GDM1 (cell line): ENCODE measurements at regions not wholly inside any gene's neighbourhood (a gene's known extent, or its start where the extent isn't known, plus 50 kb on each side); places are given as distances from the start of the nearest gene placed in this dataset.

Experiments used
- DNase-seq: peaks from one replicate; lab custom pipeline; 2025; lab: John Stamatoyannopoulos, UW

DNA sequence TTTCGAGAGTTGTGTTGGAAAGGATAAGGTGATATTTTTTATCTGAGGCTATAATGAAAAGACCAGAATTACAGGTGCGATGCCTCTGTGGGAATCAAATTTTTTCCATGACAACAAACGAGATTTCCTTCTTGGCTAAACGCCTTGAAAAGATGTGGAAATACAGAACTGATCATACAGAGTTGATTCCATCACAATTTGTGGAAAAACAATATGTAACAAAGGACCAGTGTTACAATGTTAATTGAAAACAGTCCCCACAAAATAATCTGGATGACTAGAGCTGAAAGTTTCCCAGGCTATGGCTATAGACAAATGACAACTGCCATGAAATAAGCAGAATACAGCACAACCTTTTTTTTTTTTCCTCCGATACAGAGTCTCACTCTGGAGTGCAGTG, 628.9 kb downstream of the DIAPH3 start:
- no peak for DNase-seq

DNA sequence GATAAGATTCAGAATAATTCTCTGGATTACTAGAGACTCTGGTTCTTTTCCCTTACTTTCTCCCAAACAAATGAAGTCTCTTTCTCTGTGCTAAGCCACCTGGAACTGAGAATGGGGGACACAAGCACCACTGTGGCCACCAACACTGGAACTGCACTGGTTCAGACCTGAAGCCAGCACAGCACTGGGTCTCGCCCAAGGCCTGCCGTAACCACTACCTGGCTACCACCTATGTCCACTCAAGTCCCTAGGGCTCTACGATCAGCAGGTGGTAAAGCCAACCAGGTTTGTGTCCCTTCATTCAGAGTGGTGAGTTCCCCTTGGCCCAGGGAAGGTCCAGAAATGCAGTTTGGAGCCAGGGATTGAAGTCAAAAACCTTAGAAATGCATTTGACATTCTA, 626.2 kb downstream of the DIAPH3 start:
- DNase-seq, result no peak

DNA sequence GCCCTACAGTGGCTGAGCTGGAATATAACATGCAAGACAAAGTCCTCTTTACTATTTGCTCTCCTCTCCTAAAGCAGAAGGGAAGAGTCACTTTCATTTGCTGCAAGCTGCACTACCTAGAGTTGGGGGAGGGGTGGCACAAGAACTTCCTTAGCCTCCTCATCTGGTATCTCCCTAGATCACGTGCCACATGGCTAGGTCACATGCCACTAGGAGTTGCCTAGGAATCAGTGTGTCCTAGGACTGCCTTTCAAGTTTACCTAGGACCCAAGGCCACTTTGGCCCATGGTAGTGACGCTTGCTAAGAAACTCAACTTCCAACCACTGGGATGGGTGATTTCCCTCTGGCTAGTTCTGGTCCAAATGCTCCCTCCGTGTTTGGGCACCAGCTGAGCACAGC, 625.2 kb downstream of the DIAPH3 start:
- no peak for DNase-seq

DNA sequence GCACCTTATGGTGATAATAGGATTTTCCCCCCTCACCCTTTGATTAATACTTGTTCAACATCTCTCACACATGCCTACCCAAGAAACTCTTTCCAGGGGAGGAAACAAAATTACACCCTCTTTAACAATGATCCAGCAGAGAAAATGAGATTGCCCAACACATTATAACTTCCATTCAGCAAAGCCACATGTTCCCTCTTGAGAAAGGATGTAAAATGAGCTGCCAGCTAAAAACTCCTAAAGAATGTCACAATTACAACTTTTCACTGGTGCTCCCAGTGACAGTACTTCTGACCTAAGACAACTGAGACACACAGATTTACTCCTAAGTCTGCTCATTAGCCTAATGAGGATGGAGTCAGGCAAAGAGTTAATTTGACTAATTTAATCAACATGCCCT, 621.4 kb downstream of the DIAPH3 start:
- no peak for DNase-seq

DNA sequence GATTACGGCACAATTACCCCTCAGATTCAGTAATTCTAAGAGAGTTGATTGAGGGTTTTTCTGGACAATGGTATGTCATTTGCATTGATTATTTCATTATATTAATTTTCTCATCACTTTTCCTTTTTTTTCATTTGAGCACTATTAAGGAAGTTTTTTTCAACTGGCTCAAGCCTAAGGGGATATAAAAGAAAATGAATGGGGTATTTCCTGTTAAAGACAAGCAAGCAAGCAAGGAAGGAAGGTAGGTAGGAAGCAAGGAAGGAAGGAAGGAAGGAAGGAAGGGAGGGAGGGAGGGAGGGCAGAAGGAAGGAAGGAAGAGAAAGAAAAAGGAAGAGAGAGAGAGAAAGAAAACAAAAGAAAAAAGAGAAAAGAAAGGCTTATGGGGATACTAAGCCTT, 620.3 kb downstream of the DIAPH3 start:
- DNase-seq, result no peak

DNA sequence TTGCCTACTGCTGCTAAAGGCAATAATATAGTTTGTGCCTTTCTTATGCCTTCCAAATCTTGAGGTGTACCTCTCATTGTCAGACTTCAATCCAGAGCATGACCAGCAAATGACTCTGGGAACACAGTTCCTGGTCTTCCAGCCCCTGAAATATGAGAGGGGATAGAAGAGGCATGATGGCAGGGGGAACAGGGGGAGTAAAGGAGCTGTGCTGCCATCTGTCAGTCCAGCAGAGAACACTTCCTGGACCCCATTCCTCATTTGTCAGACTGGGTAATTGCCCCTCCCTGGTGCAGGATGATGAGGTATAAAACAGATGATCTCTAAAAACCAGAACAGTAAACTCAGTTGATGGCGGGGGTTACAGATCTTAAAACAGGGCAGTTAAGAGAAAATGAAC, 618.7 kb downstream of the DIAPH3 start:
- no peak for DNase-seq

DNA sequence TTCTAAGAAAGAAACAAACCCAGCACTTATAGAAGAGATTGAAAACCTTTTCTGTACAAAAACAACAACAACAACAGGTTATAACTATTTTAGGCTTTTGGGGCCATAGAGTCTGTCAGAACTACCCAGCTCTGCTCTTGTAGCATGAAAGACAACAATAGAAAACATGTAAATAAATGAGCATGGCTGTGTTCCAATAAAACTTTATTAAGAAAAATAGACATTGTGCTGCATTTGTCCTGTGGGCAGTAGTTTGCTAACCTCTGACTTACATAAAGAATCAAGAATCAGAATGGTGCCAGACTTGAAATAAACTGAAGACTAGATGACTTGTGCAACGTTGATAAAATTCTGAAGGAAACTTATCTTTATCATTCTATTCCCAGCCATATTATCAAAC, 617.5 kb downstream of the DIAPH3 start:
- DNase-seq, result no peak

DNA sequence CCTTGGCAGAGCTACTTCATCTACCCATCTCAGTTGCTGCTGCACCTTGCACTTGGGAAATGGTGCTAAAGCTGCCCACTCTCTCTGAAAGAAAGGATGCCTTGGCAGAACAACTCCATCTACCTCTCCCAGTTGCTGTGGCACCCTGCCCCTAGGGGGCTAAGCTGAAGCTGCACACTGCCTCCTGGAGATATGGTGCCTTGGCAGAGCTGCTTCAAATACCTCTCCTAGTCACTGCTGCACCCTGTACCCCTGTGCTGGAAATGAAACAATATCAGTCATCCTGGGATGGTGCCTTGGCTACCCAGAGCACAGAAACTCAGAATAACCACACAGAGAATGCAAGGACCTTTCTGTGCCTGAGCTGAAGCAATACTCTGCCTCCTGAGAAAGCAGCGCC, 615.8 kb downstream of the DIAPH3 start:
- no peak for DNase-seq

DNA sequence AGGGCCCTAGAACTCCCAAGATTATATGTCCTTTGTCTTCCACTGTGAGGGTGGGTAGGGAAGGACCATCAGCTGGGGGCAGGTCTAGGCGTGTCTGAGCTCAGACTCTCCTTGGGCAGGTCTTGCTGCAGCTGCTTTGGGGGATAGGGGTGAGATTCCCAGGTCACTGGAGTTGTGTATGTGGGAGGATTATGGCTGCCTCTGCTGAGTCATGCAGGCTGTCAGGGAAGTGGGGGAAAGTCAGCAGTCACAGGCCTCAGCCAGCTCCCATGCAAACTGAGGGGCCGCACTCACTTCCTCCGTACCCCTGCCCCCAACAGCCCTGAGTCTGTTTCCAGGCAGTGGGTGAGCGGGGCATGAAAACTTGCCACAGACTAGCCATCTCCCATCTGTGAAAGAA, 600.8 kb downstream of the DIAPH3 start:
- no peak for DNase-seq

DNA sequence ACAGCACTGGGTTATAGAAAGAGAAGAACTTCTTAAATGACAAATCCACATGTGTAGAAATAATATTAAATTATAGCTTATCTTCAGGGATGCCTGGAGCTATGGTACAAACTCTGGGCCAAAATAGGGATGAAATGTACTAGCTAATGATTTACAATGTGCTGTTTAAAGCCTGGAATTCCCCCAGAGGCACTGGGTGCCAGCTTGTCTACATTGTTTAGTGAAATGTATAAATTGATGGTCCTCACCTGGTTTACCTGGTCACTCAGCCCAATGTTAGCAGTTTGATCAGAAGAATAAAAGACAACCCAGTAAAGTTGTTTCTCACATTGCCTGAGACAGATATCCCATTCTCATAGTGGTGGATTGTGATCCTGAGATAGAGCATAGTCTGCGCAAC, 597.2 kb downstream of the DIAPH3 start:
- DNase-seq, result no peak

DNA sequence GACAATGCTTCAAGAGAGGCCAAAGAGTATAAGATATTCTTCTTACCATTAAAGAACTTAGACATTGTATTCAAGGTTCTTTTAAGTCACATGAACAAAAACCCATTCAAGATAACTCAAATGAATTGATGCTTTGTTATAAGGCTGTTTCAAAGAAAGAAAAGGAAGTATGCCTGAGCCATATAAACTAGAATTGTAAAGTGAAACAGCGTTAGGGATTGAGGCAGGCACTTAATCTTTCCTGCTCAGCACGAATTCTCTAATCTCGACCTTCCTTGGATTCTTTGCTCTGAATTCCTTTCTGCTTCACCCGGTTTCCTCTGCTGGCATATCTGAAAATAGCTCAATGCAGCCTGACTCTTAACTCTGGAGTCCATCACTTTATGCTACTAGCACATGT, 595.4 kb downstream of the DIAPH3 start:
- no peak for DNase-seq

DNA sequence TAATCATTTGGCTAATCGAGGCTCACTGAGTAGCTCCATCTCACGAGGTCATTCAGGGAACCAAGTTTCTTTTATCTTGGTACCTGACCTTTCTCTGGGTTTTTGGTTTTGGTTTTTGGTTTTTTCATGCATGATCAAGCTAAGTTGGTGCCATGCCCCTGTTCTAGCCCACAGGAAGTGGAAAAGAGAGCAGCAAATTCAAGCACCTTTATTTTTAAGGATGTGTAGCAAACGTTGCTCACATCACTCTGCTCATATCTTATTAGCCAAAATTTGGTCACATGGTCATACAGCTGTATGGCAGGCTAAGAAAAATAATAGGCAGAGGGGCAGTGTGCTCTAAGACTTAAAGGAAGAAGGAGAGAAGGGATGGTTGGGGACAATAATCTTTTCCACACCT, 593.5 kb downstream of the DIAPH3 start:
- no peak for DNase-seq

DNA sequence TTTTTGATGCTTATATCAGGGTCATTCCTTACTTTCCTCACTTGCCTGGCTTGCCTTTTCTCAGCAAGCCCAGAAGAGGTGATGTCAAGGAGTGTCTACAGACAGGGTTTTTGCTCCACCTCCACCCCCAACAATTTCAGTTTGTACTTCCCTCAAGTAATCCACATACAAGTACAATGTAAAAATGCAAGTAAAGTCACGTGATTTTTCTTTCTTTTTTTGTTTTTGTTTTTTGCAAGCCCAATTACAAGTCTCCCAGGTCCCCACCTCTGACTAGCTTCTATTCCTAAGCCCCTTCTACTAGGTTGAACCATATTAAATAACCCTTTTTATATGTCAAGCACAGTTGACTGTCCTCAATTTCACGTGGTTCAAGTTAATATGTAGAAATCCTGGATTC, 579.6 kb downstream of the DIAPH3 start:
- no peak for DNase-seq

DNA sequence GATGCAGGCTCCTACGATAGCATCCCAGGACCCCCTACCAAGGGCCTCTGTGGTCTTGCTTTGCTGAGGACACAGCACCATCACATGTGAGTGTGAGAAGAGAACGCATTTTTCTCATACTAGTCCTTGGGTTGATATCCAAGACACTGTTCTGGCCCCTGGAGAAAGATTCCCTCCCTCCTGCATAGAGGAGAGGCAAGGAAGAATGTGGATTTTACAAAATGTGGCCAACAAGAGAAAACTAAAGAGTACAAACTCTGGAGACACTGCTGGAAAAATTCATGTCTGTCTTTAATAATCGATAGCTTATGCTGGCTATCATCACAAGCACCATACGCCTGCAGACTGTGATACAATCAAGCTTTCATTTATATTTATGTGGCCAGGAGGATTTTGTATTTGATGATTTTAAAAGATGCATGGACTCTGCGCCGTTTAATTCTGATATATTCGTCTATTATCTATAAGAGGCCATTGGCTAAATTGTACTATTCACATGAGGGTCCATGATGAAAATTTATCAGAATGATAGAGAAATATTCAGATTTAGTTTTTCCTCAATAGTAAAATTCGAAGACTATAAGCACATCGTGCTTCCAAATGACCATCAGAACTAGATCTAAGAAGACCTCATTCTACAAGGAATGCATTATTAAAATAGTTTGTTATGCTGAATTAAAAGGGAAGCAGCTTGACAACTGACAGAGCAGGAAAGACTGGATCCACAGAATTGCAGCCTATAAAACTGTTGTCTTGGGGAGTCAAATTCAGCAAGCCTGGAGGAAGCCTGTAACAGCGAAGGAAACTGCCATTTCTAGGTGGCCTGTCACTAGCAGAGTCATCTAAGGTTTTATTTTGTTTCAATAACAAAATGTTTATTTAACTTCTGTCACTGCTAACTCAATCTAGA, 578.7 kb downstream of the DIAPH3 start:
- no peak for DNase-seq

DNA sequence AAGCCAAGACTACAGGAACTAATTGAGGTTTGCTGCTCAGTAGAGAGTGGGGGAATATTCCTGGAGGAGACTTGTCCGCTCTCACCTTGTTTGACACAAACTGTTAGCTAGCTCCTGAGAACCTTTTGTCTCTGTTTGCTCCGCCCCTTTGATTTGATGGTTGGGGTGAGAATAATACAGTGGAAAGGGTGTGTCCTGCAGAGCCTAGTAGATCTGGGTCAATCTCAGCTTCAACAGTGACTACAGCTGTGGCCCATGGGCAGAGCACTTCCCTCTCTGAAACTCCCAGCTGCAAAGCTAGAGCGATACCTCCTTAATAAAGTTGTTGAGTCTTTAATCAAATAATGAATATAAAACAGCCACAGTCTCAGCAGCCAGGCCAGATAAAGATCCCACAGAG, 576.7 kb downstream of the DIAPH3 start:
- no peak for DNase-seq

DNA sequence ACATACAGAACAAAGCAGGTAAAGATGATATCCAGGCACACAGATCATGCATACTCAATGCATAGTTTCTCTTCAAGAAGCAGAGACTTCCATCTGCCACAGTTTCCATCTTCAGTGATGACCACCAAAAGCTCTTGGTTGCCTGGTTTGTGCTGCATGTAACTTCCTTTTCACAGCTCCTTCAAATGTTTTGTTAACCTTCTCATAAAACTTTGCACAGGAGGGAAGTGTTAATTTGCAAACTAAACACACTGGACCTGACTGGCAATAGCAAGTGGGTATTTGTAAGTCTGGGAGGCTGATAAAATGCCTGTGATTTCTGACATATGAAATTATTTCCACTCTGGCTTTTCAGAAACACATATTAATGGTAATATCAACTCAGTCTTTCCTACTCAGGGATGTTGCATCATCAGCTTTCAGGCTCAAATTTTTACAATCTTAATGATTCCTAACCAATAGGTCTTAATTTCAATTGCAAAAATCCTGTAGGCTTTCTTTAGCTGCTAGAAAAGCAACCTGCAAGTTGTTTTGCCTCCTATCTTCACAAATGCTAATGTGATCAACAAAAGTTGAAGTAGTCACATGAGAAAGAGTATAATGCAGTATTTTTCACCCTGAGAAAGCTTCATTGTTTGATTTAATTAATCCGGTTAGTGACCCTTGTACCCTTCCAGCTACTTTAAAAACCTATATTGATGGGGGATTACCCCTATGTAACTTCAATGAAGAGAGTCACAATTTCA, 575.6 kb downstream of the DIAPH3 start:
- DNase-seq, result no peak

DNA sequence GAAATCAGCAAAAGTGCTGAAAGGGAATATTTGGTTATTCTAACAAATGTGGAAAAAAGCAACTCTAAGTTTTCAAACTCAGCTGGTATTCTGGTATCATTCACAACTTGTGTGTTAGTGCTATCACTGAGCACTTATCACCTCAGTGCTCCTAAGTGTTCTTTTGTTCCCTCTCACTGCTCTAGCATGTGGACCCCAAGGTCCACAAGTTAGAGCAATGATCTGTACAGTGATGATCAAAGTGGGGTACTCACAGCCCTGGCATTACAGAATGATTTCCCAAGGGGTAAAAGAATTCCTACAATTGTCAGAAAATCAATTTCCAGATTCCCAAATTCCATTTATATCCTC, 575.0 kb downstream of the DIAPH3 start:
- DNase-seq, result no peak

DNA sequence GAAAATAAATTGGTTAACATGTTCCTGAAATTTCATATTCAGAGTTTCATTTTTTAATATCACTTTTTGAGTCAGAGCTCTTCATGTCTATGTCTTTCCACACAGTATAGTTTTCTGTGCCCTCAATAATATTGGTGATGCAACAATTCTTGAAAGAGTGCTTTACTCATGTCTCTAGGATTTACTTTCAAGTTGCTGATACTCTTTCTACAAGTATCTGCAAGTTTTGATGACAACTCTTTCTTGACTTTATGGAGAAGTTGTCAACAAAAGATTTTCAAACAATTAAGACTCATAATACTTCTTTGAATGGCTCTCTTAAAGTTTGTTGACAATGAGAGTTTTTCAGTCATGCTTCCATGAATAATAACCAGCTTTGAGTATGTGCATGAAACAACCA, 561.7 kb downstream of the DIAPH3 start:
- DNase-seq, result no peak

DNA sequence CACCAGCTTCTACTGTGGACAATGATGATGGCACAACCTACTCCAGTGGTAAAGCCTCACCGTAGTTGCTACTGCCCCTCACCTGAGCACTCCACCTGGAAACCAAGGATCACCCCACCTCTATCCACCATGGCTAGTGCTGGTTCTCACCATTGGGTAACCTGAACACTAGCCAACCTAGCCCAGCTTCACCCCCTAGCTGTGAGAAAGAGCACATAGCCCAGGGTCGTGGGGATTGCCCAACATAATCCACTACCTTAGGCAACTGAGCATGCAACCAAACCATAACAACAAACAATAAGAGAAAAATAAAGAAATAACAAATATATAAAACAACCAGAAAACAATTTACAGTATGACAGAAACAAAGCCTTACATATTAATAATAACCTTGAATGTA, 560.1 kb downstream of the DIAPH3 start:
- no peak for DNase-seq

DNA sequence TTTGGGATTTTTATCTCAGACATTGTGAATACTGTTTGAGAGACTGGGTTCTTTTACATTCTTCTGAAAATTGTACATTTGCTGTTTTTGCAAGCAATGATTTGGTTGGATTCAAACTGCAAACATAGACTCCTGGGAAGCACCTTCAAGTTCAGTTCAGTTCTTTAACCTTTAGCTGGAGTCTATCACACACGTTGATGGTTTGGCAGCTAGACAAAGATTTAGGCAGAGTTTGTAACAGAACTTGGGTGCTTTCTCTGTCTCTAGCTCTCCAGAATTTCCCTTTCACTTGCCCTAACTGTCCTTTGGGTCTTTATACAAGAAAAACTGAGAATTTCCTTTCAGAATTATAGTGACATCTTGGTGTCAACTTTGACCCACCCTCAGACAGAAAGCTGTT, 556.6 kb downstream of the DIAPH3 start:
- no peak for DNase-seq

DNA sequence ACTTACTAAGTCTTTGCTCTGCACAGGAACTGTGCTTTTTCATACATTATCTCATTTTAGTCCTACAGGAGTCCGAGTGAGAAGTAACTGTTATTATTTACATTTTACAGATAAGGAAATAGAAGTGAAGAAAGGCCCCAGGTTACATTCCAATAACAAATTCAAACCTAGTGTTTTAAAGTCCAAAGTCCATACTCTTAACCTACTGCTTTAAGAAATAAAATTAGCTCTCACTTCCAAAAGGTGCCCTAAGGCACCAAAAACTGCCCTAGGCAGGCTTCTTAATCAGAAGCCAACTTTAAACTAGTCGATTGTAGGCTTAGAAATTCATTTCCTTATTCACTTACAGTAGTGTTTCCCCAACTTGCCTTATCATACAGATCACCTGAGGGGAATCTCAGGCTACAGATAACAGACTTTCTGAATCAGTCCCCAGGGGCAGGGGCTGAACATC, 555.9 kb downstream of the DIAPH3 start:
- DNase-seq, result no peak

DNA sequence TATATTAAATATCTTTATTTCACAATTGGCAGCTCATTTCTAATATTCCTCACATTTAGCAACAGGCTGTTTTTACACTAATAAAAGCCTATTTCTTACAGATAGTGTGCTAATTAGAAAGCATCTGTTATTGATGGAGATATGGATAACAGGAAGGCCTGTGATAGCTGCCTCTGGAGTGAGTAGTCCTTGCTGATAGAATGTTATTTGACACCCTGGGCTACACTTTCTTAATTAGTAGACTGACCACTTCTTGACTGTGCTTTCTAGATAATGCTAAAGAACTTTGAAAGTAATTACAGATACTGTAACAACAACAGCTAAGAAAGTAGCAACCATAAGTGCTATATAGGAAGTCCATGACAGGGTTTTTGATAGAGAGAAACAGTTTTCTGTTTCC, 554.3 kb downstream of the DIAPH3 start:
- DNase-seq, result no peak
